Ishikawa (cell line): ENCODE measurements at regions not wholly inside any gene's neighbourhood (a gene's known extent, or its start where the extent isn't known, plus 50 kb on each side); places are given as distances from the start of the nearest gene placed in this dataset.

ENCODE experiments used
- CEBPB ChIP-seq: IDR thresholded peaks from 2 replicates; pipeline ENCODE4 v1.6.1; 2012
- CREB1 ChIP-seq: IDR thresholded peaks from 2 replicates; pipeline ENCODE4 v1.6.1; 2012; ENCODE audit warnings: low read depth
- EGR1 ChIP-seq: IDR thresholded peaks from 2 replicates; pipeline ENCODE4 v1.6.1; 2012
- EP300 ChIP-seq: IDR thresholded peaks from 2 replicates; pipeline ENCODE4 v1.6.1; 2012; ENCODE audit warnings: borderline replicate concordance
- FOXM1 ChIP-seq: IDR thresholded peaks from 2 replicates; pipeline ENCODE4 v1.6.1; 2012; ENCODE audit warnings: low read depth, borderline replicate concordance
- NFIC ChIP-seq: IDR thresholded peaks from 2 replicates; pipeline ENCODE4 v1.6.1; 2012
- RAD21 ChIP-seq: IDR thresholded peaks from 2 replicates; pipeline ENCODE4 v1.6.1; 2012; ENCODE audit warnings: low read depth
- TAF1 ChIP-seq: IDR thresholded peaks from 2 replicates; pipeline ENCODE4 v1.6.1; 2012; ENCODE audit warnings: low read depth, mild to moderate bottlenecking
- TCF12 ChIP-seq: IDR thresholded peaks from 2 replicates; pipeline ENCODE4 v1.6.1; 2012; ENCODE audit warnings: low read depth
- TEAD4 ChIP-seq: IDR thresholded peaks from 2 replicates; pipeline ENCODE4 v1.6.1; 2012
- YY1 ChIP-seq: IDR thresholded peaks from 2 replicates; pipeline ENCODE4 v1.6.1; 2012; ENCODE audit warnings: low read depth
- ZBTB7A ChIP-seq: IDR thresholded peaks from 2 replicates; pipeline ENCODE4 v1.6.1; 2012; ENCODE audit warnings: low read depth
- TF ChIP-seq, protein P1 (sequence below): IDR thresholded peaks from 2 replicates; pipeline ENCODE4 v1.6.1; 2012
- TF ChIP-seq, protein P2 (sequence below): IDR thresholded peaks from 2 replicates; pipeline ENCODE4 v1.6.1; 2012
- TF ChIP-seq, protein P3 (sequence below): IDR thresholded peaks from 2 replicates; pipeline ENCODE4 v1.6.1; 2012; ENCODE audit warnings: low read depth, mild to moderate bottlenecking

DNA sequence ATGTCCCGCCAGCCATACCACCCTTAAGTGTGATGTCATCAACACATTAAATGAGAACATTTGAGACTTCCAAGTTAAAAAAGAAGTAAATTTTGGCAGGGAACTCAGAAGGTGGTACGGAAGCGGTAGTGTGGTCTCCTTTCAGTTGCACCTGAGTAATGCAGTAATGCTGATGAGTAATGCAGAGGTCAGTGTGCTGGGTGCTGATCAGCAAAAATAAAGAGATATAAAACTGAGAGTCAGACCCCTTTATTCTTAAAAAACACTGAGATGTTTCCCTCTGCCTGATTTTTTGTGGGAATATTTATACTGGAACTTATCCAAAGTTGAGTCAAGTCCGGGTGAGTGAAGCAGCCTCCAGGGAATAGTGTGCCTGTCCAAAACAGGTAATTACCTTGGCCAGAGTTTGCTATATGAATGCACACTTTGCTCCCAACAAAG lies 370.6 kb upstream of the PRICKLE1 start:
- peak; percentile 71 for TF ChIP-seq TEAD4
- peak; percentile 80 for TF ChIP-seq FOXM1
- TF ChIP-seq EP300, result peak; percentile 89
- peak; percentile 88 for TF ChIP-seq TCF12
- peak; percentile 90 for TF ChIP-seq NFIC
- no peak for TF ChIP-seq ZBTB7A
- TF ChIP-seq, protein P1, sequence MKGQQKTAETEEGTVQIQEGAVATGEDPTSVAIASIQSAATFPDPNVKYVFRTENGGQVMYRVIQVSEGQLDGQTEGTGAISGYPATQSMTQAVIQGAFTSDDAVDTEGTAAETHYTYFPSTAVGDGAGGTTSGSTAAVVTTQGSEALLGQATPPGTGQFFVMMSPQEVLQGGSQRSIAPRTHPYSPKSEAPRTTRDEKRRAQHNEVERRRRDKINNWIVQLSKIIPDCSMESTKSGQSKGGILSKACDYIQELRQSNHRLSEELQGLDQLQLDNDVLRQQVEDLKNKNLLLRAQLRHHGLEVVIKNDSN, result no peak
- TF ChIP-seq, protein P2, sequence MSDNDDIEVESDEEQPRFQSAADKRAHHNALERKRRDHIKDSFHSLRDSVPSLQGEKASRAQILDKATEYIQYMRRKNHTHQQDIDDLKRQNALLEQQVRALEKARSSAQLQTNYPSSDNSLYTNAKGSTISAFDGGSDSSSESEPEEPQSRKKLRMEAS, result 0 out of 2 replicates have a peak, but pooled peaks have one; percentile 26
- TF ChIP-seq CREB1, result peak; percentile 51; the same call in 1 of the 2 replicates
- TF ChIP-seq RAD21, result peak; percentile 8; the same call in 1 of the 2 replicates

DNA sequence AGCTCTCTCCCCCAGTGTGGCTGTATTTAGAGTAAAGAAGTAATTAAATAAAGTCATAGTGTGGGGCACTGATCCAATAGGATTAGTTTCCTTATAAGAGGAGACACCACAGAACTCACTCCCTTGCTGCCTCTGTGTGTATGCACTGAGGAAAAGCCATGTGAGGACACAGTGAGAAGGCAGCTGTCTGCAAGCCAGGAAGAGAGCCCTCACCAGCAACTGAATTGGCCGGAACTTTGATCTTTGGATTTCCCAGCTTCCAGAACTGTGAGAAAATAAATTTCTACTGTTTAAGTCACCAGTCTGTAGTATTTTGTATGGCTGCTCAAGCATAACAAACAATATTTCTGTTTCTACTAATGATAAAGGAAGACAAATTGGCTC lies 368.7 kb upstream of the PRICKLE1 start:
- peak; percentile 86 for TF ChIP-seq FOXM1
- TF ChIP-seq TEAD4, result peak; percentile 66
- TF ChIP-seq, protein P1, result 0 out of 2 replicates have a peak, but pooled peaks have one; percentile 17
- TF ChIP-seq RAD21, result peak; percentile 12; the same call in 1 of the 2 replicates
- TF ChIP-seq, protein P2, result peak; percentile 53; the same call in 1 of the 2 replicates
- TF ChIP-seq EP300, result peak; percentile 88
- no peak for TF ChIP-seq YY1
- no peak for TF ChIP-seq ZBTB7A
- TF ChIP-seq NFIC, result peak; percentile 75
- peak; percentile 77 for TF ChIP-seq TCF12

DNA sequence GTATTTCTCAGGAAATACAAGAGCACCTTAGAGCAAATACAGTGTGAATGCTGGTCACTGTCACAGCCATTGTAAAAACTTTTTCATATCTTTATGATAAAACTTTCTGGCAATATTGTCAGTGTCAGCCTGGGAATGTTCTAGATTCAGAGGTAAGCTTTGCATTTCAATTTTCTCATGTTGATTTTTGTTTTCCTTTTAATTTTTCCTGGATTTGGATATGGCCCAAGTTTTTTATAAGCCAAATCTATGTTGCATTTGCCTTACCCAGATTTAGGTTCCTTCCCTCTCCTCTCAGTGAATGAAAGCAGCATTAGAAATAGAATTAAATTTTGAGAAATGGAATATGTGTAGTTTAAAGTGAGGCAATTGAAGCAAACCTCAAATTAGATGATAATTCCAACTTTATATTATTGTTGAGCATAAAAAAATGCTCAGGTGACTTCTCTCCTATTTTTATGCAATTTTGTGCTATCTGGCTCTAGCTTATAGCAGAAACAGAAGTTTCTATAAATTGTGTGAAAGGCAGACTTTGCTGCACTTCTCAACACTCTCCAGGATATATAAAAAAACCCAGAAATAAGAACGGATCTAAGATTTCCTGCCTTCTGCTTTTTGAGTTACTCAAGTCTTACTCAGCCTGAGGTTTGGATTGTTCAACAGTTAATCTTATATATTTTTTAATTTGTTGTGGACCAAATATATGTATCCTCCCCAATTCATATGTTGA lies 368.2 kb upstream of the PRICKLE1 start:
- TF ChIP-seq ZBTB7A (no peak), CREB1 (no peak)

DNA sequence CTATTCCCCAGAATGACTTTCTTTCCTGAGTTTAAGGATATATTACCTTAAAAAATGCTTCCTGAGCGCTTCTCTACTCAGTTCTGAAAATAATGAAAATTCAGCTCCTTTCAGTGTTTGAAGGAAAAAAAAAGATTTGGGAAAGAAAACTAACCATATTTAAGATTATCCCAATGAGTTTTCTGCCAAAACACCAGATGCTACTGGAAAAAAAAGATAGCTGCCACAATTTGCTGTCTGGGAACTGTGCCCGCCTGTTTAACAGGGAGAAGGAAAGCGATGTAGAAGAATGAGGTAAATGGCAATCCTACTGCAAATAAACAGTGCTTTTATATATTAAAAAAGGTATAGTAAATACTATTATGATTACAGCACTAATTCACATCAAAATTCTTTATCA lies 367.6 kb upstream of the PRICKLE1 start:
- TF ChIP-seq FOXM1, result no peak
- TF ChIP-seq, protein P2, result no peak
- no peak for TF ChIP-seq TEAD4
- TF ChIP-seq CREB1, result no peak
- TF ChIP-seq TAF1, result no peak
- TF ChIP-seq NFIC, result no peak
- TF ChIP-seq, protein P3, sequence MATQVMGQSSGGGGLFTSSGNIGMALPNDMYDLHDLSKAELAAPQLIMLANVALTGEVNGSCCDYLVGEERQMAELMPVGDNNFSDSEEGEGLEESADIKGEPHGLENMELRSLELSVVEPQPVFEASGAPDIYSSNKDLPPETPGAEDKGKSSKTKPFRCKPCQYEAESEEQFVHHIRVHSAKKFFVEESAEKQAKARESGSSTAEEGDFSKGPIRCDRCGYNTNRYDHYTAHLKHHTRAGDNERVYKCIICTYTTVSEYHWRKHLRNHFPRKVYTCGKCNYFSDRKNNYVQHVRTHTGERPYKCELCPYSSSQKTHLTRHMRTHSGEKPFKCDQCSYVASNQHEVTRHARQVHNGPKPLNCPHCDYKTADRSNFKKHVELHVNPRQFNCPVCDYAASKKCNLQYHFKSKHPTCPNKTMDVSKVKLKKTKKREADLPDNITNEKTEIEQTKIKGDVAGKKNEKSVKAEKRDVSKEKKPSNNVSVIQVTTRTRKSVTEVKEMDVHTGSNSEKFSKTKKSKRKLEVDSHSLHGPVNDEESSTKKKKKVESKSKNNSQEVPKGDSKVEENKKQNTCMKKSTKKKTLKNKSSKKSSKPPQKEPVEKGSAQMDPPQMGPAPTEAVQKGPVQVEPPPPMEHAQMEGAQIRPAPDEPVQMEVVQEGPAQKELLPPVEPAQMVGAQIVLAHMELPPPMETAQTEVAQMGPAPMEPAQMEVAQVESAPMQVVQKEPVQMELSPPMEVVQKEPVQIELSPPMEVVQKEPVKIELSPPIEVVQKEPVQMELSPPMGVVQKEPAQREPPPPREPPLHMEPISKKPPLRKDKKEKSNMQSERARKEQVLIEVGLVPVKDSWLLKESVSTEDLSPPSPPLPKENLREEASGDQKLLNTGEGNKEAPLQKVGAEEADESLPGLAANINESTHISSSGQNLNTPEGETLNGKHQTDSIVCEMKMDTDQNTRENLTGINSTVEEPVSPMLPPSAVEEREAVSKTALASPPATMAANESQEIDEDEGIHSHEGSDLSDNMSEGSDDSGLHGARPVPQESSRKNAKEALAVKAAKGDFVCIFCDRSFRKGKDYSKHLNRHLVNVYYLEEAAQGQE, result no peak
- no peak for TF ChIP-seq EP300
- no peak for TF ChIP-seq TCF12
- no peak for TF ChIP-seq RAD21
- TF ChIP-seq CEBPB, result no peak
- no peak for TF ChIP-seq ZBTB7A
- TF ChIP-seq, protein P1, result no peak
- TF ChIP-seq YY1, result no peak
- TF ChIP-seq EGR1, result no peak

DNA sequence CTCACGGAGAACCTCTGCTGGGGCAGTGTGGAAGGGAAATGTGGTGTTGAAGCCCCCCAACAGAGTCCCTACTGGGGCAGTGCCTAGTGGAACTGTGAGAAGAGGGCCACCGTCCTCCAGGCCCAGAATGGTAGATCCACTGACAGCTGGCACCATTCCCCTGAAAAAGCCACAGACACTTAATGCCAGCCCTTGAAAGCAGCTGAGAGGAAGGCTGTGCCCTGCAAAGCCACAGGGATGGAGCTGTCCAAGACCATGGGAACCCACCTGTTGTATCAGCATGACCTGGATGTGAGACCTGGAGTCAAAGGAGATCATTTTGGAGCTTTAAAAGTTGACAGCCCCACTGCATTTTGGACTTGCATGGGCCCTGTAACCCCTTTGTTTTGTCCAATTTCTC lies 363.5 kb upstream of the PRICKLE1 start:
- TF ChIP-seq TEAD4 (no peak), TAF1 (no peak), CEBPB (no peak), EP300 (no peak), CREB1 (no peak)
- TF ChIP-seq, protein P2, result no peak

DNA sequence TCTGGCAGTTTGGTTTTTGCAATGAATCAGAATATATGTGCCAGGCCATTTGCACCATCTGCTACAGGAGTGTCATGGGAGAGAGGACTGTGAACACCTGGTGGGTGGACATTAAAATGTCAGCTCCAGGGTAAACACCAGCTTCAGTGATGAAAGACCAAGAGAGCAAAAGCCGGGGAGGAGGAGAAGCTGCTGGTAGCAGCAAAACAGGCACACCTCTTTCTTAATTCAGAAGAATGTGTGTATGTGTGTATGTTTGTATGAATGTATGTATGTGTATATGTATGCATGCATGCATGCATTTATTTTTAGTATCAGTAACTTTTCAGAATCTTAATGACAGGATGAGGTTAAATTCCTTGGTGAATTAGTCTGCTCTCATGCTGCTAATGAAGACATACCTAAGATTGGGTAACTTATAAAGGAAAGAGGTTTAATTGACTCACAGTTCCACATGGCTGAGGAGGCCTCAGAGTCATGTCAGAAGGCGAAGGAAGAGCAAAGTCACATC lies 357.4 kb upstream of the PRICKLE1 start:
- TF ChIP-seq, protein P2, result no peak
- TF ChIP-seq CREB1, result no peak
- TF ChIP-seq YY1, result no peak
- no peak for TF ChIP-seq NFIC
- TF ChIP-seq TCF12, result no peak
